Vagina (tissue), 2 donors: ENCODE measurements at regions not wholly inside any gene's neighbourhood (a gene's known extent, or its start where the extent isn't known, plus 50 kb on each side); places are given as distances from the start of the nearest gene placed in this dataset.

Source experiments
- POLR2A ChIP-seq, 2 donors: fragments of 450-650 bp; IDR thresholded peaks; one replicate each; pipeline ENCODE4 v1.6.1; 2017; ENCODE audit warnings: antibody characterized with exemption in 2 of 2, mild to moderate bottlenecking in 2 of 2, moderate library complexity in 2 of 2
- POLR2AphosphoS5 ChIP-seq, 2 donors: sonication (generic); formaldehyde crosslinking; IDR thresholded peaks; one replicate each; pipeline ENCODE4 v1.9.0; 2017; ENCODE audit warnings: antibody characterized with exemption in 2 of 2, mild to moderate bottlenecking in 2 of 2, low read depth in 1 of 2; ENCODE audit not compliant: insufficient read depth in 1 of 2
- TF ChIP-seq, protein P1 (sequence below), 3 experiments: fragments of 450-650 bp in 2 of 3; fragments of 200-600 bp in 1 of 3; sonication (generic) in 1 of 3; IDR thresholded peaks; one replicate each; pipeline ENCODE4 v1.5.1; 2017 to 2019; ENCODE audit warnings: antibody characterized with exemption in 3 of 3, mild to moderate bottlenecking in 2 of 3, moderate library complexity in 2 of 3

DNA sequence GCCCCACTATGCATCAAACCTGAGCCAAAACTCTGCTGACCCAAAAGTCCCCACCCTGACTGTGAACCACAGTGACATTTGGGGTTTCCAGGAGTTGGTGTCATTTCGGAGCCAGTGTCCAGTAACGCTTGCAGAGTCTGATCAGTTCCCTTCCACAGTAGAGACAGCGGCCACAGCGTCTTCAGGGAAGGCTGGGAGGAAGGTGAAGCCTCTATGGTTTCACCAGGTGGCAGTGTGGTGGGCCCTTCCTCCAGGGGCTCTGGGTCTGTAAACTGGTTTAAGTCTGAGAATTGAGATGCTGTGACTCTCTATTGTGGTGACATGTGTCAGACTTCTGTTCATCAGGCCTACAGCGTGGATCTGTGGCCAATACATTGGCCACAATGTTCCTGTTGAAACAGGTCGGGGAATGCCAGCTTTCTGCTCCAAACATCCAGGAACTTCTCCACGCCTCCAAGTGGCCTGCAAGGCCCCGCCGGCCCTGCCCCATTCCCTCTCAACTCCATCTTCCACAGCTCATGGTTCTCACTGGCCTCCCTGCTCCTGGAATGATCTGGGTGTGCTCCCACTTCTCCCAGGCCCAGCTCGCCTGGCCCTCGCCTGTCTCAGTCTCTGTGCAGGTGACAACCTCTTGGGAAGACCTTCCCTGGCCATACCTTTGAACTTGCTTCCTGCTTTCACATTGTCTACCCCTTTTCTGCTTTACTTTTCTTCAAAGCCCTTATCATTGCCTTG is 124.5 kb upstream of the FAM20C start:
- TF ChIP-seq, protein P1, sequence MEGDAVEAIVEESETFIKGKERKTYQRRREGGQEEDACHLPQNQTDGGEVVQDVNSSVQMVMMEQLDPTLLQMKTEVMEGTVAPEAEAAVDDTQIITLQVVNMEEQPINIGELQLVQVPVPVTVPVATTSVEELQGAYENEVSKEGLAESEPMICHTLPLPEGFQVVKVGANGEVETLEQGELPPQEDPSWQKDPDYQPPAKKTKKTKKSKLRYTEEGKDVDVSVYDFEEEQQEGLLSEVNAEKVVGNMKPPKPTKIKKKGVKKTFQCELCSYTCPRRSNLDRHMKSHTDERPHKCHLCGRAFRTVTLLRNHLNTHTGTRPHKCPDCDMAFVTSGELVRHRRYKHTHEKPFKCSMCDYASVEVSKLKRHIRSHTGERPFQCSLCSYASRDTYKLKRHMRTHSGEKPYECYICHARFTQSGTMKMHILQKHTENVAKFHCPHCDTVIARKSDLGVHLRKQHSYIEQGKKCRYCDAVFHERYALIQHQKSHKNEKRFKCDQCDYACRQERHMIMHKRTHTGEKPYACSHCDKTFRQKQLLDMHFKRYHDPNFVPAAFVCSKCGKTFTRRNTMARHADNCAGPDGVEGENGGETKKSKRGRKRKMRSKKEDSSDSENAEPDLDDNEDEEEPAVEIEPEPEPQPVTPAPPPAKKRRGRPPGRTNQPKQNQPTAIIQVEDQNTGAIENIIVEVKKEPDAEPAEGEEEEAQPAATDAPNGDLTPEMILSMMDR (IDR thresholded peaks at IDR 0.05): no peak
- TF ChIP-seq POLR2A (IDR thresholded peaks at IDR 0.05) (no peak), POLR2AphosphoS5 (IDR thresholded peaks at IDR 0.05; ENCODE audit: insufficient read depth in 1 of 2, low read depth in 1 of 2) (no peak)
